GM12878 (cell line): ENCODE measurements at regions not wholly inside any gene's neighbourhood (a gene's known extent, or its start where the extent isn't known, plus 50 kb on each side); places are given as distances from the start of the nearest gene placed in this dataset.

ENCODE experiments used
- ATAC-seq: fragments of 200-7000 bp; cut with Tn5 transposase; 3 replicates; pipeline ENCODE4 v1.9.1; 2020; ENCODE audit warnings: mild to moderate bottlenecking, moderate library complexity
- BruUV-seq: library from RNA; stranded (reverse); fragments of 400-500 nt; replicated peaks from 2 replicates; lab custom pipeline; 2021; lab: Mats Ljungman, UMichigan
- CTCF ChIA-PET: fragments of 300-600 bp; sonication (Branson Sonifier 250); formaldehyde crosslinking; extraction: SDS; loops from one replicate; lab custom pipeline; 2021; ENCODE audit warnings: inconsistent platforms; lab: Yijun Ruan, JAX
- POLR2A ChIA-PET: fragments of 350-600 bp; formaldehyde crosslinking; extraction: SDS; loops from one replicate; lab custom pipeline; 2021; ENCODE audit warnings: inconsistent platforms; lab: Charles Lee
- RAD21 ChIA-PET: fragments of 300-600 bp; sonication (Branson Sonifier 250); formaldehyde crosslinking; loops from one replicate; lab custom pipeline; 2023; ENCODE audit warnings: antibody characterized with exemption; ENCODE audit not compliant: unreplicated experiment; lab: Charles Lee
- SMC1A ChIA-PET: fragments of 300-600 bp; sonication (Branson Sonifier 250); formaldehyde crosslinking; loops from one replicate; lab custom pipeline; 2023; ENCODE audit not compliant: unreplicated experiment, uncharacterized antibody; lab: Charles Lee
- DNase-seq: peaks from one replicate; pipeline ENCODE4 v3.0.0-alpha.2; 2011; ENCODE audit warnings: low read depth, low spot score
- FAIRE-seq: peaks from 3 replicates; lab custom pipeline; 2011; peaks lifted over from hg19 to GRCh38; lab: Jason Lieb, UNC
- H2AFZ ChIP-seq: 2 replicates; pipeline ENCODE4 v1.6.0; 2011; ENCODE audit warnings: low read depth, low read length, control low read depth; ENCODE audit not compliant: control insufficient read depth
- H3K27ac ChIP-seq: 2 replicates; pipeline ENCODE4 v1.5.1; 2011; ENCODE audit warnings: control low read depth; ENCODE audit not compliant: control insufficient read depth, insufficient read depth
- H3K27me3 ChIP-seq, 2 experiments: replicated peaks in 1 of 2; 2 replicates each; pipeline versions ENCODE4 v1.6.0 to v1.6.1; 2011; ENCODE audit warnings: low read length in 1 of 2; ENCODE audit not compliant: control insufficient read depth in 2 of 2, insufficient read depth in 2 of 2
- H3K36me3 ChIP-seq, 2 experiments: 2 replicates each; pipeline ENCODE4 v1.5.1; 2011; ENCODE audit warnings: low read length in 1 of 2; ENCODE audit not compliant: control insufficient read depth in 2 of 2, insufficient read depth in 2 of 2
- H3K4me1 ChIP-seq: 2 replicates; pipeline ENCODE4 v1.6.1; 2011; ENCODE audit warnings: mild to moderate bottlenecking, low read length, moderate library complexity, mixed read lengths; ENCODE audit not compliant: control insufficient read depth, insufficient read depth
- H3K4me2 ChIP-seq: 2 replicates; pipeline ENCODE4 v1.6.0; 2011; ENCODE audit warnings: control low read depth; ENCODE audit not compliant: control insufficient read depth, insufficient read depth
- H3K4me3 ChIP-seq: fragments of 200-600 bp; sonication (generic); 2 replicates; pipeline ENCODE4 v1.5.1; 2016
- H3K79me2 ChIP-seq: 2 replicates; pipeline ENCODE4 v1.6.0; 2011; ENCODE audit warnings: low read length; ENCODE audit not compliant: control insufficient read depth, insufficient read depth
- H3K9ac ChIP-seq: 2 replicates; pipeline ENCODE4 v1.8.0; 2011; ENCODE audit warnings: low read length, control low read depth, mixed read lengths; ENCODE audit not compliant: control insufficient read depth, insufficient read depth
- H3K9me3 ChIP-seq: replicated peaks from 3 replicates; pipeline ENCODE4 v1.5.1; 2011; ENCODE audit warnings: mild to moderate bottlenecking, low read length; ENCODE audit not compliant: control insufficient read depth, insufficient read depth
- H4K20me1 ChIP-seq: 2 replicates; pipeline ENCODE4 v1.6.0; 2011; ENCODE audit not compliant: control insufficient read depth, insufficient read depth
- CBX5 ChIP-seq: sonication (generic); IDR thresholded peaks from 2 replicates; pipeline ENCODE4 v1.6.1; 2016; ENCODE audit warnings: low read depth, moderate library complexity, mild to moderate bottlenecking, inconsistent platforms
- CHD1 ChIP-seq: IDR thresholded peaks from 2 replicates; pipeline ENCODE4 v1.6.1; 2012; ENCODE audit warnings: low read depth, low read length, improper control_type of control experiment
- ETV6 ChIP-seq, 2 experiments: fragments of 450-650 bp in 1 of 2; IDR thresholded peaks in 1 of 2; conservative IDR thresholded peaks in 1 of 2; 2 replicates each; pipeline ENCODE4 v1.6.1; 2014; ENCODE audit warnings: antibody characterized with exemption in 1 of 2, borderline replicate concordance in 1 of 2, low read depth in 1 of 2, mild to moderate bottlenecking in 1 of 2, moderate library complexity in 1 of 2
- IKZF1 ChIP-seq: fragments of 450-650 bp; conservative IDR thresholded peaks from 2 replicates; pipeline ENCODE4 v1.6.1; 2017; ENCODE audit warnings: antibody characterized with exemption, mild to moderate bottlenecking
- MEF2A ChIP-seq: IDR thresholded peaks from 2 replicates; pipeline ENCODE4 v1.6.1; 2011; ENCODE audit warnings: low read depth, mild to moderate bottlenecking, low read length, moderate library complexity; ENCODE audit not compliant: insufficient read depth
- MEF2B ChIP-seq: fragments of 450-650 bp; IDR thresholded peaks from 2 replicates; pipeline ENCODE4 v1.6.1; 2018; ENCODE audit warnings: mild to moderate bottlenecking, moderate library complexity; ENCODE audit not compliant: partially characterized antibody, poor library complexity, severe bottlenecking
- NFIC ChIP-seq: IDR thresholded peaks from 2 replicates; pipeline ENCODE4 v1.6.1; 2012; ENCODE audit warnings: low read depth, mild to moderate bottlenecking, inconsistent platforms, low read length, moderate library complexity
- PML ChIP-seq: IDR thresholded peaks from 2 replicates; pipeline ENCODE4 v1.6.1; 2012; ENCODE audit warnings: low read length, inconsistent platforms
- POLR2AphosphoS2 ChIP-seq: IDR thresholded peaks from 2 replicates; pipeline ENCODE4 v1.6.1; 2011; ENCODE audit warnings: low read depth, mild to moderate bottlenecking, low read length, improper control_type of control experiment, moderate library complexity
- RAD21 ChIP-seq: IDR thresholded peaks from 2 replicates; pipeline ENCODE4 v1.6.1; 2011; ENCODE audit warnings: mild to moderate bottlenecking, low read depth, low read length, moderate library complexity; ENCODE audit not compliant: insufficient read depth
- SMAD1 ChIP-seq: fragments of 450-650 bp; IDR thresholded peaks from 2 replicates; pipeline ENCODE4 v1.6.1; 2018; ENCODE audit warnings: mild to moderate bottlenecking, low read depth; ENCODE audit not compliant: partially characterized antibody
- SMARCA5 ChIP-seq: fragments of 450-650 bp; IDR thresholded peaks from 2 replicates; pipeline ENCODE4 v1.6.1; 2017; ENCODE audit warnings: mild to moderate bottlenecking
- SMC3 ChIP-seq: IDR thresholded peaks from 2 replicates; pipeline ENCODE4 v1.6.1; 2011; ENCODE audit warnings: low read length, improper control_type of control experiment, borderline replicate concordance
- ZNF384 ChIP-seq: IDR thresholded peaks from 2 replicates; pipeline ENCODE4 v1.6.1; 2012; ENCODE audit warnings: low read depth, mild to moderate bottlenecking, low read length, improper control_type of control experiment, borderline replicate concordance
- ZNF622 ChIP-seq: fragments of 450-650 bp; IDR thresholded peaks from 2 replicates; pipeline ENCODE4 v1.6.1; 2017; ENCODE audit warnings: mild to moderate bottlenecking, inconsistent platforms
- WGBS: methylation state at CpG from one replicate; pipeline ENCODE4 v1.1.6; 2016; ENCODE audit warnings: low lambda C conversion rate; ENCODE audit not compliant: insufficient replicate concordance, insufficient coverage; ENCODE audit errors: missing lambda C conversion rate; 5-methylcytosine and 5-hydroxymethylcytosine counted together
- in situ Hi-C: fragments of 300-500 bp; cut with MboI; formaldehyde crosslinking; loops from 9 replicates; pipeline ENCODE4 v1.14.3; 2018; ENCODE audit warnings: mixed read lengths
- intact Hi-C: fragments of 100-400 bp; cut with micrococcal nuclease; formaldehyde crosslinking; loops from one replicate; pipeline ENCODE4 v1.14.2; 2022; ENCODE audit not compliant: unreplicated experiment
- TF ChIP-seq, protein P1 (sequence below): IDR thresholded peaks from 2 replicates; pipeline ENCODE4 v1.6.1; 2011; ENCODE audit warnings: borderline replicate concordance, low read depth, mild to moderate bottlenecking, moderate library complexity, low read length; ENCODE audit not compliant: insufficient read depth, poor library complexity, severe bottlenecking
- TF ChIP-seq, protein P2 (sequence below): fragments of 450-650 bp; IDR thresholded peaks from 2 replicates; pipeline ENCODE4 v1.6.1; 2016; ENCODE audit warnings: mild to moderate bottlenecking
- TF ChIP-seq, protein P3 (sequence below): fragments of 450-650 bp; formaldehyde crosslinking; IDR thresholded peaks from 2 replicates; pipeline ENCODE4 v1.5.0; 2022; ENCODE audit warnings: mild to moderate bottlenecking, missing genetic modification characterization

DNA sequence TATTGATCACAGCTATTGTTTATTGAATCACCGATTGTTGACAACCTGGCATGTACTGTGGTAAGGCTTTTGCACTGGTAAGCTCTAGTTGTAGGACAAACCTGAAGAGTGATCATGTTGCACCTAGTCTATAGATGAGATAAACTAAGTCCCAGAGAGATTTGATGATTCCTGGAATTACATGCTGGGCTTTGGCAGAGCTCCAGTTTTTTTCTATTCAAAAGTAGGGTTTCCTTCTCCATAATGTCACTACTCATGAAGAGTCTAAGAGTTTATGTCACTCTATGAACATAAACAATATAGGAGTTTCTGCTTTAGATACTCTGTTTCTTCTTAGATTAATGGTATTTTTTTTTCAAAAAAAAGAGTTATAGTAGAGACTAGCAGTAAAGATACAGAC is 72.0 kb downstream of the BMP4 start (continued):
- TF ChIP-seq, protein P1, sequence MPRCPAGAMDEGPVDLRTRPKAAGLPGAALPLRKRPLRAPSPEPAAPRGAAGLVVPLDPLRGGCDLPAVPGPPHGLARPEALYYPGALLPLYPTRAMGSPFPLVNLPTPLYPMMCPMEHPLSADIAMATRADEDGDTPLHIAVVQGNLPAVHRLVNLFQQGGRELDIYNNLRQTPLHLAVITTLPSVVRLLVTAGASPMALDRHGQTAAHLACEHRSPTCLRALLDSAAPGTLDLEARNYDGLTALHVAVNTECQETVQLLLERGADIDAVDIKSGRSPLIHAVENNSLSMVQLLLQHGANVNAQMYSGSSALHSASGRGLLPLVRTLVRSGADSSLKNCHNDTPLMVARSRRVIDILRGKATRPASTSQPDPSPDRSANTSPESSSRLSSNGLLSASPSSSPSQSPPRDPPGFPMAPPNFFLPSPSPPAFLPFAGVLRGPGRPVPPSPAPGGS = no peak
- TF ChIP-seq MEF2A (no peak), NFIC (no peak), ZNF384 (no peak)

DNA sequence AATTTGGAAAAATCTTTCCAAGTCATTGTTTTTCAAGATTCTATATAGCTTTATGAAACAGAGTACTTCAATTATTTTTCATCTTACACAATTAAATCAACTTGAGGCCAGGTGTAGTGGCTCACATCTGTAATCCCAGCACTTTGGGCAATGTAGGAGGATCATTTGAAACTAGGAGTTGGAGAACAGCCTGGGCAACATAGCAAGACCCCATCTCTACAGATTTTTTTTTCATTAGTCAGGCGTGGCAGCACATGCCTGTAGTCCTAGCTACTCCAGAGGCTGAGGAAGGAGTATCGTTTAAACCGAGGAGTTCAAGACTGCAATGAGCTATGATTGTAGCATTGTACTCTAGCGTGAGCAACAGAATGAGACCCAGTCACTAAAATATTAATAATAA is 72.9 kb downstream of the BMP4 start:
- H3K9ac ChIP-seq = no peak overlapping the region
- H2AFZ ChIP-seq = no peak overlapping the region
- no peaks in the 10 kb centered on the region for H3K27me3 ChIP-seq
- POLR2A ChIA-PET = no interaction called here
- RAD21 ChIA-PET = no interaction called here
- CTCF ChIA-PET = interaction anchor here (0.8 kb wide), 1 partner anchor 28 kb away, joined by 3 read pairs; no protein-coding TSS in a partner anchor
- H3K27ac ChIP-seq = no peak overlapping the region
- FAIRE-seq = no peak
- no TSS peak for BruUV-seq
- 73% methylated on average over 4 of the region's 4 CpGs for WGBS
- intact Hi-C loops = no loop called here
- no peak overlapping the region for H3K4me3 ChIP-seq
- no peaks in the 10 kb centered on the region for H3K36me3 ChIP-seq
- SMC1A ChIA-PET = interaction anchor here (0.8 to 1.7 kb wide), 3 partner anchors 10 to 346 kb away, joined by 3 to 4 read pairs (median 3); no protein-coding TSS in a partner anchor
- in situ Hi-C loops = no loop called here
- no peaks in the 10 kb centered on the region for H4K20me1 ChIP-seq
- DNase-seq = no peak
- no peaks in the 10 kb centered on the region; the same call in 2 of the 3 replicates for H3K9me3 ChIP-seq
- no peak for ATAC-seq
- no peak overlapping the region for H3K4me2 ChIP-seq
- no peaks in the 10 kb centered on the region for H3K79me2 ChIP-seq
- H3K4me1 ChIP-seq = peaks cover 4% of the 10 kb centered on the region; the same call in 1 of the 2 replicates
- no peak for TF ChIP-seq CBX5
- no peak for TF ChIP-seq SMC3
- TF ChIP-seq, protein P2, sequence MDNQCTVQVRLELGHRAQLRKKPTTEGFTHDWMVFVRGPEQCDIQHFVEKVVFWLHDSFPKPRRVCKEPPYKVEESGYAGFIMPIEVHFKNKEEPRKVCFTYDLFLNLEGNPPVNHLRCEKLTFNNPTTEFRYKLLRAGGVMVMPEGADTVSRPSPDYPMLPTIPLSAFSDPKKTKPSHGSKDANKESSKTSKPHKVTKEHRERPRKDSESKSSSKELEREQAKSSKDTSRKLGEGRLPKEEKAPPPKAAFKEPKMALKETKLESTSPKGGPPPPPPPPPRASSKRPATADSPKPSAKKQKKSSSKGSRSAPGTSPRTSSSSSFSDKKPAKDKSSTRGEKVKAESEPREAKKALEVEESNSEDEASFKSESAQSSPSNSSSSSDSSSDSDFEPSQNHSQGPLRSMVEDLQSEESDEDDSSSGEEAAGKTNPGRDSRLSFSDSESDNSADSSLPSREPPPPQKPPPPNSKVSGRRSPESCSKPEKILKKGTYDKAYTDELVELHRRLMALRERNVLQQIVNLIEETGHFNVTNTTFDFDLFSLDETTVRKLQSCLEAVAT = no peak
- TF ChIP-seq NFIC = no peak
- no peak for TF ChIP-seq PML
- TF ChIP-seq POLR2AphosphoS2 = no peak
- TF ChIP-seq SMARCA5 = no peak
- TF ChIP-seq CHD1 = no peak
- TF ChIP-seq, protein P3, sequence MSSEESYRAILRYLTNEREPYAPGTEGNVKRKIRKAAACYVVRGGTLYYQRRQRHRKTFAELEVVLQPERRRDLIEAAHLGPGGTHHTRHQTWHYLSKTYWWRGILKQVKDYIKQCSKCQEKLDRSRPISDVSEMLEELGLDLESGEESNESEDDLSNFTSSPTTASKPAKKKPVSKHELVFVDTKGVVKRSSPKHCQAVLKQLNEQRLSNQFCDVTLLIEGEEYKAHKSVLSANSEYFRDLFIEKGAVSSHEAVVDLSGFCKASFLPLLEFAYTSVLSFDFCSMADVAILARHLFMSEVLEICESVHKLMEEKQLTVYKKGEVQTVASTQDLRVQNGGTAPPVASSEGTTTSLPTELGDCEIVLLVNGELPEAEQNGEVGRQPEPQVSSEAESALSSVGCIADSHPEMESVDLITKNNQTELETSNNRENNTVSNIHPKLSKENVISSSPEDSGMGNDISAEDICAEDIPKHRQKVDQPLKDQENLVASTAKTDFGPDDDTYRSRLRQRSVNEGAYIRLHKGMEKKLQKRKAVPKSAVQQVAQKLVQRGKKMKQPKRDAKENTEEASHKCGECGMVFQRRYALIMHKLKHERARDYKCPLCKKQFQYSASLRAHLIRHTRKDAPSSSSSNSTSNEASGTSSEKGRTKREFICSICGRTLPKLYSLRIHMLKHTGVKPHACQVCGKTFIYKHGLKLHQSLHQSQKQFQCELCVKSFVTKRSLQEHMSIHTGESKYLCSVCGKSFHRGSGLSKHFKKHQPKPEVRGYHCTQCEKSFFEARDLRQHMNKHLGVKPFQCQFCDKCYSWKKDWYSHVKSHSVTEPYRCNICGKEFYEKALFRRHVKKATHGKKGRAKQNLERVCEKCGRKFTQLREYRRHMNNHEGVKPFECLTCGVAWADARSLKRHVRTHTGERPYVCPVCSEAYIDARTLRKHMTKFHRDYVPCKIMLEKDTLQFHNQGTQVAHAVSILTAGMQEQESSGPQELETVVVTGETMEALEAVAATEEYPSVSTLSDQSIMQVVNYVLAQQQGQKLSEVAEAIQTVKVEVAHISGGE (CRISPR knock-in tag) = no peak
- TF ChIP-seq ETV6 (conservative IDR thresholded peaks at IDR 0.05 in 1 of 2, IDR thresholded peaks at IDR 0.05 in 1 of 2; ENCODE audit: borderline replicate concordance in 1 of 2, low read depth in 1 of 2) = no peak
- TF ChIP-seq ZNF622 = no peak
- TF ChIP-seq IKZF1 = no peak
- no peak for TF ChIP-seq MEF2B
- no peak for TF ChIP-seq SMAD1
- no peak for TF ChIP-seq RAD21
